ENCODE measurements at regions not wholly inside any gene's neighbourhood (a gene's known extent, or its start where the extent isn't known, plus 50 kb on each side); places are given as distances from the start of the nearest gene placed in this dataset.

GRCh38 chr5:107301999-107302398 lies 368.7 kb downstream of the EFNA5 start:
- Histone ChIP-seq H3K4me3 (ENCODE audit: insufficient read depth, low read depth, low read length) (no peak overlapping the region), H3K9me3 (ENCODE audit: insufficient read depth, low read depth, low read length) (no peaks in the 10 kb centered on the region), H3K79me2 (ENCODE audit: insufficient read depth, low read length) (no peaks in the 10 kb centered on the region), H4K20me1 (ENCODE audit: insufficient read depth, low read length) (no peaks in the 10 kb centered on the region), H3K27ac (ENCODE audit: low read depth, low read length) (no peak overlapping the region), H3K27me3 (ENCODE audit: insufficient read depth, low read length) (no peaks in the 10 kb centered on the region), H3K9ac (ENCODE audit: low read length) (no peak overlapping the region), H3K4me2 (ENCODE audit: low read length) (no peak overlapping the region), H3K4me1 (ENCODE audit: insufficient read depth, low read length) (no peaks in the 10 kb centered on the region), H3K36me3 (ENCODE audit: insufficient read depth, low read length) (no peaks in the 10 kb centered on the region), H2AFZ (ENCODE audit: low read depth, low read length) (no peak overlapping the region)
- Mint-ChIP-seq H3K27me3 (ENCODE audit: low read depth, unreplicated experiment) (no peaks in the 10 kb centered on the region), H3K9me3 (ENCODE audit: unreplicated experiment) (peaks cover 6% of the 10 kb centered on the region), H3K36me3 (ENCODE audit: low read depth, unreplicated experiment) (no peaks in the 10 kb centered on the region), H3K27ac (ENCODE audit: unreplicated experiment) (no peak overlapping the region), H3K4me1 (ENCODE audit: low read depth, unreplicated experiment) (no peaks in the 10 kb centered on the region), H3K4me3 (ENCODE audit: unreplicated experiment) (no peak overlapping the region)
- FAIRE-seq: no peak
- DNase-seq (ENCODE audit: low read depth): no peak
- TF ChIP-seq EZH2 (IDR thresholded peaks at IDR 0.05; ENCODE audit: insufficient read depth, low read length): no peak
- TF ChIP-seq, protein P1, sequence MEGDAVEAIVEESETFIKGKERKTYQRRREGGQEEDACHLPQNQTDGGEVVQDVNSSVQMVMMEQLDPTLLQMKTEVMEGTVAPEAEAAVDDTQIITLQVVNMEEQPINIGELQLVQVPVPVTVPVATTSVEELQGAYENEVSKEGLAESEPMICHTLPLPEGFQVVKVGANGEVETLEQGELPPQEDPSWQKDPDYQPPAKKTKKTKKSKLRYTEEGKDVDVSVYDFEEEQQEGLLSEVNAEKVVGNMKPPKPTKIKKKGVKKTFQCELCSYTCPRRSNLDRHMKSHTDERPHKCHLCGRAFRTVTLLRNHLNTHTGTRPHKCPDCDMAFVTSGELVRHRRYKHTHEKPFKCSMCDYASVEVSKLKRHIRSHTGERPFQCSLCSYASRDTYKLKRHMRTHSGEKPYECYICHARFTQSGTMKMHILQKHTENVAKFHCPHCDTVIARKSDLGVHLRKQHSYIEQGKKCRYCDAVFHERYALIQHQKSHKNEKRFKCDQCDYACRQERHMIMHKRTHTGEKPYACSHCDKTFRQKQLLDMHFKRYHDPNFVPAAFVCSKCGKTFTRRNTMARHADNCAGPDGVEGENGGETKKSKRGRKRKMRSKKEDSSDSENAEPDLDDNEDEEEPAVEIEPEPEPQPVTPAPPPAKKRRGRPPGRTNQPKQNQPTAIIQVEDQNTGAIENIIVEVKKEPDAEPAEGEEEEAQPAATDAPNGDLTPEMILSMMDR (IDR thresholded peaks at IDR 0.05; ENCODE audit: insufficient read depth, low read depth, low read length): no peak

DNA sequence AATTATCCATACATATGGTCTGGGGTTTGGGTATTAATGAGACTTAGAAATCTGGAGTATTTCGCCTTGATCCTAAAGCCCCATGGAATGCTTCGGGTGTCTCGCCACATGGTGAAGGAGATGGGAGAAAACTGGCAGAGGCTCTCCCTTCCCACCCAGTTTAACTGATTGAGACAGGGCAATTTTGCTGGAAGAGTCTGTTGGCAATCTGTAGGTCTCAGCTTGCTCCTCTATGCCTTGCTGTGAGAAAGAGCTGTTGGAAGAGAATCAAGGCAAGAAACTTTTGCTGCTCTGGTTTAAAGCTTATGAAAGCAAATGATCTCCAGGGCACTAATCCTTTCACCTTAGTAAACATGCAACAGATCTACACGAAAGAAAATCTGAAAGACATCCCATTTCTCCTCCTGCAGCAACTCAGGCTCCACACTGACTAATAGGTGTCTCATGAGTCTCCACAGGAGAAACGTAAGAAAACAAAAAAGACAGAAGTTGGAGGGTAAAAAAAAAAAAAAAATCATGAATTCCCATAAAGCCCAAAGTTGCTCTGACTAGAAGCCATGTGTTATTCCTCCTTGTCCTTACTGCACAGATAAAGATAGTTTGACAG lies 369.9 kb downstream of the EFNA5 start:
- H3K4me3 Mint-ChIP-seq (ENCODE audit: unreplicated experiment): no peak overlapping the region
- no peak overlapping the region for H3K9ac ChIP-seq (ENCODE audit: low read length)
- TF ChIP-seq, protein P1 (IDR thresholded peaks at IDR 0.05; ENCODE audit: insufficient read depth, low read depth, low read length): no peak
- no peak for TF ChIP-seq EZH2 (IDR thresholded peaks at IDR 0.05; ENCODE audit: insufficient read depth, low read length)
- H3K27ac Mint-ChIP-seq (ENCODE audit: unreplicated experiment): no peak overlapping the region
- no peaks in the 10 kb centered on the region for H3K27me3 ChIP-seq (ENCODE audit: insufficient read depth, low read length)
- H3K9me3 Mint-ChIP-seq (ENCODE audit: unreplicated experiment): peaks cover 4% of the 10 kb centered on the region
- H3K4me3 ChIP-seq (ENCODE audit: insufficient read depth, low read depth, low read length): no peak overlapping the region
- no peak overlapping the region for H3K4me2 ChIP-seq (ENCODE audit: low read length)
- H2AFZ ChIP-seq (ENCODE audit: low read depth, low read length): no peak overlapping the region
- H3K79me2 ChIP-seq (ENCODE audit: insufficient read depth, low read length): no peaks in the 10 kb centered on the region
- DNase-seq (ENCODE audit: low read depth) (no peak), FAIRE-seq (no peak)
- H3K27me3 Mint-ChIP-seq (ENCODE audit: low read depth, unreplicated experiment): no peaks in the 10 kb centered on the region
- no peaks in the 10 kb centered on the region for H3K4me1 Mint-ChIP-seq (ENCODE audit: low read depth, unreplicated experiment)
- H3K9me3 ChIP-seq (ENCODE audit: insufficient read depth, low read depth, low read length): no peaks in the 10 kb centered on the region
- no peaks in the 10 kb centered on the region for H3K36me3 Mint-ChIP-seq (ENCODE audit: low read depth, unreplicated experiment)
- H4K20me1 ChIP-seq (ENCODE audit: insufficient read depth, low read length): no peaks in the 10 kb centered on the region
- H3K27ac ChIP-seq (ENCODE audit: low read depth, low read length): no peak overlapping the region
- no peaks in the 10 kb centered on the region for H3K36me3 ChIP-seq (ENCODE audit: insufficient read depth, low read length)
- no peaks in the 10 kb centered on the region for H3K4me1 ChIP-seq (ENCODE audit: insufficient read depth, low read length)

DNA sequence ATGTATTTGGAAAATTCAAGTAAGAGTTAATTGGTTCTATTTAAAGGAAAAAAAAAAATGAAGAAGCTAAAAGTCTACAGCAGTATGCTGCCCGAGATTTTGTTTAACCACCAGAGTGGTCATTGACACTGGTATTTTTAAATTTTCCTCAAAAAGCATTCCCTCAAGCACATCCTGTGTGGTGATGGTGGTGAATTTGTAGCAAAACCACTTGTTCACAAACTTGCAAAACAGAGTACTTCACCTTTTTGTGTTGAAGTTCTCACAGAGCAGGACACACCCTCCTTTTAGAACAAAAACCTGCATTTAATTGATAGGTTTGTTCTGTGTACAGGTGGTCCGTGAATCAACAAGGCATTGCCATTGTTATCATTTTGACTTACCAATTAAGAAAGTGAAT lies 374.2 kb downstream of the EFNA5 start:
- Histone ChIP-seq H3K27ac (ENCODE audit: low read depth, low read length) (no peak overlapping the region), H3K4me2 (ENCODE audit: low read length) (no peak overlapping the region), H3K9ac (ENCODE audit: low read length) (no peak overlapping the region), H3K4me1 (ENCODE audit: insufficient read depth, low read length) (no peaks in the 10 kb centered on the region), H3K4me3 (ENCODE audit: insufficient read depth, low read depth, low read length) (no peak overlapping the region), H3K36me3 (ENCODE audit: insufficient read depth, low read length) (no peaks in the 10 kb centered on the region), H3K9me3 (ENCODE audit: insufficient read depth, low read depth, low read length) (no peaks in the 10 kb centered on the region), H3K27me3 (ENCODE audit: insufficient read depth, low read length) (no peaks in the 10 kb centered on the region), H4K20me1 (ENCODE audit: insufficient read depth, low read length) (no peaks in the 10 kb centered on the region), H2AFZ (ENCODE audit: low read depth, low read length) (no peak overlapping the region), H3K79me2 (ENCODE audit: insufficient read depth, low read length) (no peaks in the 10 kb centered on the region)
- Mint-ChIP-seq H3K9me3 (ENCODE audit: unreplicated experiment) (peaks cover 2% of the 10 kb centered on the region), H3K27me3 (ENCODE audit: low read depth, unreplicated experiment) (no peaks in the 10 kb centered on the region), H3K4me1 (ENCODE audit: low read depth, unreplicated experiment) (no peaks in the 10 kb centered on the region), H3K27ac (ENCODE audit: unreplicated experiment) (no peak overlapping the region), H3K36me3 (ENCODE audit: low read depth, unreplicated experiment) (no peaks in the 10 kb centered on the region), H3K4me3 (ENCODE audit: unreplicated experiment) (no peak overlapping the region)
- TF ChIP-seq, protein P1 (IDR thresholded peaks at IDR 0.05; ENCODE audit: insufficient read depth, low read depth, low read length): no peak
- FAIRE-seq (no peak), DNase-seq (ENCODE audit: low read depth) (no peak)

Measured in astrocyte (in vitro differentiated cells and primary cell).